OCI-LY7 (cell line): ENCODE measurements at regions not wholly inside any gene's neighbourhood (a gene's known extent, or its start where the extent isn't known, plus 50 kb on each side); places are given as distances from the start of the nearest gene placed in this dataset.

ENCODE experiments used
- EZH2phosphoT487 ChIP-seq: fragments of 200-600 bp; sonication (generic); IDR thresholded peaks from 2 replicates; pipeline ENCODE4 v1.6.1; 2018; ENCODE audit warnings: low read depth, borderline replicate concordance, mild to moderate bottlenecking, mixed run types, antibody characterized with exemption, low read length, moderate library complexity, mixed read lengths
- TF ChIP-seq, protein P1 (sequence below): fragments of 200-600 bp; sonication (generic); conservative IDR thresholded peaks from 2 replicates; pipeline ENCODE4 v1.5.1; 2014; ENCODE audit warnings: mild to moderate bottlenecking, antibody characterized with exemption, low read length, moderate library complexity, mixed read lengths

DNA sequence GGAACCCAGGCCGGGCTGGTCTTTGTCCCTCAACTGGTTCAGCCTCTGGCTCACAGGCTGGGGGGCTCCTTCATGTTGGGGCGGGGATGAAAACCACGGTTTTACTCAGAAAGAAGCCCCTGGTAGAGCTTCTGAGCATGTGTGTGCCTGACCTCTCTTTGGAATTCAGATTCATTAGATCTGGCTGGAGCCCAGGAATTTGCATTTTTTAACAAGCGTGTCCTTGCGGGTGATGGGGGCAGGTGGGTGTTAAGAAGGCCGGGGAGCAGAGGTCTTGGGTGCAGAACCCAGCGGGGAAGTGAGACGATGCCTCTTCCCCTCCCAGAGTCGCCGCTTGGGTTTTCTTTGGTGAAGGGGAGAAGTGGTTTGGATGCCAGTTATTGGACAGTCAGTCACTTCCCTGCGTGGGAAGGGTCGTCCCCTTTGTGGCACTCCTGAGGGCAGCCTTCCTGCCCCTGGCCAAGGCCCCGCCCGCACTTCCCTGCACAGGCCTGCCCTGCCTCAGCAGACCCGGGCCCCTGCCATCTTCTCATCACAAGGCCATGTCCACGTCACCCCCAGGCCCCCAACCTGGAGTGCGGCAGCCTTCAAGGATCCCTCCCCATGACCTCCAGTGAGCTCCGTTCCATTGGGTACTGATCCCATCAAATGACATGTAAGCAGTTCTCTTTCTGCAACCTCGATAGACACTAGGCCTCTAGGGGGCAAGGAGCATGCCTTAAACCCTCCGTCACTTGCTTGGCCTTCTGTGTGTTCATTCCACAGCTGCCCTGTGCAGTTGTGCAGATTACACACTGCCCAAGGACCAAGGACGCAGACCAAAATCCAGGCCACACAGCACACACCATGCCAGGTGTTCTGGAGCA is 177.7 kb upstream of the CIBAR2 start:
- TF ChIP-seq, protein P1, sequence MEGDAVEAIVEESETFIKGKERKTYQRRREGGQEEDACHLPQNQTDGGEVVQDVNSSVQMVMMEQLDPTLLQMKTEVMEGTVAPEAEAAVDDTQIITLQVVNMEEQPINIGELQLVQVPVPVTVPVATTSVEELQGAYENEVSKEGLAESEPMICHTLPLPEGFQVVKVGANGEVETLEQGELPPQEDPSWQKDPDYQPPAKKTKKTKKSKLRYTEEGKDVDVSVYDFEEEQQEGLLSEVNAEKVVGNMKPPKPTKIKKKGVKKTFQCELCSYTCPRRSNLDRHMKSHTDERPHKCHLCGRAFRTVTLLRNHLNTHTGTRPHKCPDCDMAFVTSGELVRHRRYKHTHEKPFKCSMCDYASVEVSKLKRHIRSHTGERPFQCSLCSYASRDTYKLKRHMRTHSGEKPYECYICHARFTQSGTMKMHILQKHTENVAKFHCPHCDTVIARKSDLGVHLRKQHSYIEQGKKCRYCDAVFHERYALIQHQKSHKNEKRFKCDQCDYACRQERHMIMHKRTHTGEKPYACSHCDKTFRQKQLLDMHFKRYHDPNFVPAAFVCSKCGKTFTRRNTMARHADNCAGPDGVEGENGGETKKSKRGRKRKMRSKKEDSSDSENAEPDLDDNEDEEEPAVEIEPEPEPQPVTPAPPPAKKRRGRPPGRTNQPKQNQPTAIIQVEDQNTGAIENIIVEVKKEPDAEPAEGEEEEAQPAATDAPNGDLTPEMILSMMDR, result 0 out of 2 replicates have a peak, but pooled peaks have one; percentile 12
- TF ChIP-seq EZH2phosphoT487, result no peak
